ENCODE measurements at regions not wholly inside any gene's neighbourhood (a gene's known extent, or its start where the extent isn't known, plus 50 kb on each side); places are given as distances from the start of the nearest gene placed in this dataset.
"Not testable (repeated sequence)": the region's sequence is repeated elsewhere in the genome, so short reads cannot be mapped to it uniquely, and the experiment has no call there.

GRCh38 chr5:34455098-34455497 is 201.0 kb upstream of the RAI14 start:
- DNase-seq (ENCODE audit: low read depth) = no peak
- no peak overlapping the region for H3K4me3 ChIP-seq (ENCODE audit: low read depth, low read length)
- TF ChIP-seq CTCF (conservative IDR thresholded peaks at IDR 0.05; ENCODE audit: low read depth, low read length) = no peak

GRCh38 chr5:34459908-34460307 is 196.2 kb upstream of the RAI14 start:
- no peak for DNase-seq (ENCODE audit: low read depth)
- no peak for TF ChIP-seq CTCF (conservative IDR thresholded peaks at IDR 0.05; ENCODE audit: low read depth, low read length)
- H3K4me3 ChIP-seq (ENCODE audit: low read depth, low read length) = no peak overlapping the region

DNA sequence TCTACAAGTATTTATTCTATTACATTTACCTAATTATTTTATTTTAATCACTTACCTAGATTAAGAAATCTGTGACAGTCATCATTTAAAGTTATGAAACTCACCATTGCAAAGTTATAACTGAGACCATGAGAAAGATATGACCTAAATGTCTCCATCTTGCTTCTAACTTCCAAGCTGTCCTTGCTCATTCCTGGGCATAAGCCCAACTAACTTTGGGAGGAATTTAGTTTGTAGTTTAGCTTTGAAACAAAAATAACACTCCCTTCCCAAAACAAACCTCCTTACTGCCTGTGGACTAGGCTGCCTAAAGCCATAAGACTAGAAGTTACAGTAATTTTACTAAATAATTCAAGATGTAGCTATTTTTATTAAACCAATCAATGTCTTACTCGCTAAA is 195.6 kb upstream of the RAI14 start:
- no peak overlapping the region for H3K4me3 ChIP-seq (ENCODE audit: low read depth, low read length)
- DNase-seq (ENCODE audit: low read depth) = no peak
- no peak for TF ChIP-seq CTCF (conservative IDR thresholded peaks at IDR 0.05; ENCODE audit: low read depth, low read length)

DNA sequence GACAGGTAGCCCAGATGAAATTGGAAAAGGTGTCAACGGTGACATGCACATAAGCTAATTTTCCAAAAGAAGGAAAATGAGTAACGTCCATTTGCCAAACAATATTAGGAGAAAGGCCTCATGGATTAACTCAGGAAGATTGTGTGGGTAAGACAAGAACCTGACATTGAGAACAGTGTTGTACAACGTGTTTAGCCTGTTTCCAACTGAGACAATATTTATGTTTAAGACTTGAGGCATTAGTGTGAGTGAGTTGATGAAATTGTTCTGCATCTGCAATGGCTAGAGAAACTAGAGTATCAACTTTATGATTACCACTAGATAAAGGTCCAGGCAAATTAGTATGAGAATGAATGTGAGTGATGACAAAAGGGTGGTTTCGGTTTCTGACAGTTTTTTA is 191.3 kb upstream of the RAI14 start:
- H3K4me3 ChIP-seq (ENCODE audit: low read depth, low read length) = no peak overlapping the region
- no peak for DNase-seq (ENCODE audit: low read depth)
- TF ChIP-seq CTCF (conservative IDR thresholded peaks at IDR 0.05; ENCODE audit: low read depth, low read length) = no peak

- DNase-seq (ENCODE audit: low read depth) = peak; percentile 61
- TF ChIP-seq CTCF (conservative IDR thresholded peaks at IDR 0.05; ENCODE audit: low read depth, low read length) = peak; percentile 16
Measured at GRCh38 chr5:34465301-34465700, 190.8 kb upstream of the RAI14 start.

GRCh38 chr5:34466519-34467388 is 189.4 kb upstream of the RAI14 start:
- not testable (repeated sequence) for DNase-seq (ENCODE audit: low read depth); H3K4me3 ChIP-seq (ENCODE audit: low read depth, low read length)

More at GRCh38 chr5:34465301-34465700, 190.8 kb upstream of the RAI14 start:
- H3K4me3 ChIP-seq (ENCODE audit: low read depth, low read length) = not testable (repeated sequence)

- DNase-seq (ENCODE audit: low read depth) = no peak
- H3K4me3 ChIP-seq (ENCODE audit: low read depth, low read length) = no peak overlapping the region
- no peak for TF ChIP-seq CTCF (conservative IDR thresholded peaks at IDR 0.05; ENCODE audit: low read depth, low read length)
Measured at GRCh38 chr5:34467436-34467835, 188.7 kb upstream of the RAI14 start.

GRCh38 chr5:34467984-34468383 is 188.1 kb upstream of the RAI14 start:
- not testable (repeated sequence) for H3K4me3 ChIP-seq (ENCODE audit: low read depth, low read length); DNase-seq (ENCODE audit: low read depth)
